Activated naive CD4-positive, alpha-beta T cell treated with anti-CD3 and anti-CD28 coated beads, Interleukin-2, amount 10 ng/mL, durations not matched to agents 7 days and 5 days (primary cell): ENCODE measurements at regions not wholly inside any gene's neighbourhood (a gene's known extent, or its start where the extent isn't known, plus 50 kb on each side); places are given as distances from the start of the nearest gene placed in this dataset.

Experiments
- CTCF ChIA-PET: fragments of 350-600 bp; sonication (Branson Sonifier 250); formaldehyde crosslinking; loops from one replicate; lab custom pipeline; 2021; ENCODE audit warnings: antibody characterized with exemption; lab: Charles Lee
- DNase-seq: peaks from one replicate; pipeline ENCODE4 v3.0.0-alpha.2; 2020
- H3K27ac Mint-ChIP-seq: one replicate; pipeline ENCODE4 v1.8.0; 2021; ENCODE audit warnings: mild to moderate bottlenecking, moderate library complexity, mixed read lengths
- H3K27me3 Mint-ChIP-seq: one replicate; pipeline ENCODE4 v1.8.0; 2021; ENCODE audit warnings: mild to moderate bottlenecking, mixed read lengths
- H3K36me3 Mint-ChIP-seq: one replicate; pipeline ENCODE4 v1.8.0; 2021; ENCODE audit warnings: mixed read lengths
- H3K4me1 Mint-ChIP-seq: one replicate; pipeline ENCODE4 v1.8.0; 2021; ENCODE audit warnings: mixed read lengths
- H3K4me3 Mint-ChIP-seq: one replicate; pipeline ENCODE4 v1.8.0; 2021; ENCODE audit warnings: mild to moderate bottlenecking, moderate library complexity, mixed read lengths
- H3K9me3 Mint-ChIP-seq: one replicate; pipeline ENCODE4 v1.8.0; 2021; ENCODE audit warnings: mixed read lengths

DNA sequence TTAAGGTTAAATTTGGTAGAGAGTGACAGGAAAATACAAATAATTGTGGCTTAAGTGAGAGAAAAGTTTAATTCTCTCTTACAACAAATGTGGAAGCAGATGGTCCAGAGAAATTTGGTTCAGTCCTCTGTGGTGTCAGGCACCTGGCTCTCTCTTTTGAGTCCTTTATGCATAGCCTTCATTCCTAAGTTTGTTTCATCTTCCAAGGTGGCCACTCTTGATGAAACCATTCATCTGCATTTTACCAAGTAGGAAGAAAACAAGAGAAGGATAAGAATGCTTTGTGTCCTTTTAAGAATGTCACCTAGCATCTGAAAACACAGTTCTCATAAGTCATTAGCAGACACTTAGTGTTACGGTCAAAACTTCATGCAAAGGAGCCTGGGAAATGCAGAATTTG is 442.5 kb downstream of the CCER1 start:
- CTCF ChIA-PET: no interaction called here
- Mint-ChIP-seq H3K4me3 (no peak overlapping the region), H3K9me3 (no peaks in the 10 kb centered on the region), H3K4me1 (peaks cover 3% of the 10 kb centered on the region), H3K27me3 (no peaks in the 10 kb centered on the region), H3K27ac (no peak overlapping the region), H3K36me3 (no peaks in the 10 kb centered on the region)
- DNase-seq: no peak

DNA sequence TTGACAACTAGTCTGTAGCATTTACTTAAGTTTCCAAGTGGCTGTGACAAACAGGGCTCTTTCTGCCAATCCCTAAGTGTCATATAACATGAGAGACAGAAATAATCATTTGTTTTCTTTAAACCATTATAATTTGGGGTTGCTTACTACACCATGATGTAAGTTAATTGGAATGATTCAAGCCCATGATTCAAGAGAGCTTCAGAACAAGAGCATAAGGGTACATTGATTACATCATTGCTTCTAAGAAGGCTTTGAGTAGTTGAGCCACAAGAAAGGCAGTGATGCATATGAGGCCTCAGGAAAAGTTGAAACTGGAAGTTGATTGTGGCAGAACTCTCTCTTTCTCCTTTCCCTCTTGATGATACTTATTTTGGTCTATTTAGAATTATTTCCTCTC is 444.0 kb downstream of the CCER1 start:
- Mint-ChIP-seq H3K27ac (no peak overlapping the region), H3K36me3 (no peaks in the 10 kb centered on the region), H3K9me3 (no peaks in the 10 kb centered on the region), H3K4me1 (peaks cover 3% of the 10 kb centered on the region), H3K4me3 (no peak overlapping the region), H3K27me3 (no peaks in the 10 kb centered on the region)
- DNase-seq: no peak
- CTCF ChIA-PET: no interaction called here

- CTCF ChIA-PET: no interaction called here
- Mint-ChIP-seq H3K9me3 (no peaks in the 10 kb centered on the region), H3K36me3 (no peaks in the 10 kb centered on the region), H3K27me3 (no peaks in the 10 kb centered on the region), H3K4me1 (no peaks in the 10 kb centered on the region), H3K4me3 (no peak overlapping the region), H3K27ac (no peak overlapping the region)
- DNase-seq: no peak
Observed at GRCh38 chr12:90504806-90505205, 450.2 kb downstream of the CCER1 start.

DNA sequence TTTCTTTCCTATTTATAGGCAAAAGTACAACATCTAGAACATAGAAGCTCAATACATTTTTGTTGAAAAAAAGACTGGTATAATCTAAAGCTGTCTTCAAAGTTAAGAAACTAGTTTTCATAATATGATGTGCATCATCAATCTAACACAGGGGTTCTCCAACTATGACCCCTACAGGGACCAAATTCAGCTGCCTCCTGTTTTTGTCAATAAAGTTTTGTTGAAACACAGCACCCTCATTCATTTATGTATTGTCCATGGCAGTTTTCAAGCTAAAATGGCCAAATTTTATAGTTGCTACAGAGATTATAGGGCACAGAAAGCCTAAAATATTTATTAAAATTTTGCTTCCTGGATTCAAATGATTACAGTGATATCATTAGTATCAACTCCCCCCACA is 452.9 kb downstream of the CCER1 start:
- CTCF ChIA-PET: no interaction called here
- no peak for DNase-seq
- H3K4me1 Mint-ChIP-seq: no peaks in the 10 kb centered on the region
- no peaks in the 10 kb centered on the region for H3K9me3 Mint-ChIP-seq
- no peak overlapping the region for H3K4me3 Mint-ChIP-seq
- no peak overlapping the region for H3K27ac Mint-ChIP-seq
- H3K36me3 Mint-ChIP-seq: no peaks in the 10 kb centered on the region
- no peaks in the 10 kb centered on the region for H3K27me3 Mint-ChIP-seq

- Mint-ChIP-seq H3K4me3 (no peak overlapping the region), H3K4me1 (no peaks in the 10 kb centered on the region), H3K27me3 (no peaks in the 10 kb centered on the region), H3K27ac (no peak overlapping the region), H3K9me3 (no peaks in the 10 kb centered on the region), H3K36me3 (no peaks in the 10 kb centered on the region)
- DNase-seq: no peak
- CTCF ChIA-PET: no interaction called here
Observed at GRCh38 chr12:90501412-90501811, 453.6 kb downstream of the CCER1 start.

DNA sequence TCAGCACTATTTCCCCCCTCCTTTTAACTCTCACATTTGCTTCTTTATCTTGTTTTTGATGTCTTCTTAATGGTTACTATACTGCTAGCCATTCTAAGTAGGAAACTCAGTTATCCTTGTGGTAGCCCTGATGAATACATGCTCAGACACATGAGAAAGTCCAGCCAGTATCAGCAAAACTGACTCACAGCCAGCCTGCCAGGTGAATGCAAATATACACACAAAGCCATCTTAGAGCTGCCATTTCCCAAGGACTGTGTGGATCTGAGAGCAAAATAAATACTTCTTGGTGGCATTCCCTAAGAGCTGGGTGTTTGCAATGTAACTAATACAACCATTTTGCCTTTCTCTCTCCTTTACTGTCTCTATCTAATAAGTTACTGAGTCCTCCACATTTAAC is 455.2 kb downstream of the CCER1 start:
- CTCF ChIA-PET: no interaction called here
- H3K4me1 Mint-ChIP-seq: no peaks in the 10 kb centered on the region

GRCh38 chr12:90497923-90498545 is 456.9 kb downstream of the CCER1 start:
- no peaks in the 10 kb centered on the region for H3K9me3 Mint-ChIP-seq
- H3K4me3 Mint-ChIP-seq: no peak overlapping the region
- no peaks in the 10 kb centered on the region for H3K27me3 Mint-ChIP-seq
- H3K27ac Mint-ChIP-seq: no peak overlapping the region
- H3K4me1 Mint-ChIP-seq: no peaks in the 10 kb centered on the region
- CTCF ChIA-PET: interaction anchor here (0.8 kb wide), 1 partner anchor 71 kb away, joined by 5 read pairs; no protein-coding TSS in a partner anchor
- no peak for DNase-seq
- no peaks in the 10 kb centered on the region for H3K36me3 Mint-ChIP-seq

More for the DNA sequence above, 455.2 kb downstream of the CCER1 start:
- H3K27ac Mint-ChIP-seq: no peak overlapping the region
- H3K36me3 Mint-ChIP-seq: no peaks in the 10 kb centered on the region
- DNase-seq: no peak
- no peaks in the 10 kb centered on the region for H3K9me3 Mint-ChIP-seq
- no peaks in the 10 kb centered on the region for H3K27me3 Mint-ChIP-seq
- no peak overlapping the region for H3K4me3 Mint-ChIP-seq

- CTCF ChIA-PET: no interaction called here
Observed at GRCh38 chr12:90490355-90490754, 464.6 kb downstream of the CCER1 start.

GRCh38 chr12:90489141-90489540 is 465.8 kb downstream of the CCER1 start:
- no peak overlapping the region for H3K27ac Mint-ChIP-seq
- no peaks in the 10 kb centered on the region for H3K36me3 Mint-ChIP-seq
- DNase-seq: no peak
- H3K4me1 Mint-ChIP-seq: no peaks in the 10 kb centered on the region
- CTCF ChIA-PET: no interaction called here
- no peaks in the 10 kb centered on the region for H3K27me3 Mint-ChIP-seq
- peaks cover 9% of the 10 kb centered on the region for H3K9me3 Mint-ChIP-seq
- no peak overlapping the region for H3K4me3 Mint-ChIP-seq

More at GRCh38 chr12:90490355-90490754, 464.6 kb downstream of the CCER1 start:
- Mint-ChIP-seq H3K36me3 (no peaks in the 10 kb centered on the region), H3K4me3 (no peak overlapping the region), H3K27ac (no peak overlapping the region), H3K27me3 (no peaks in the 10 kb centered on the region), H3K9me3 (peaks cover 9% of the 10 kb centered on the region), H3K4me1 (no peaks in the 10 kb centered on the region)
- no peak for DNase-seq

DNA sequence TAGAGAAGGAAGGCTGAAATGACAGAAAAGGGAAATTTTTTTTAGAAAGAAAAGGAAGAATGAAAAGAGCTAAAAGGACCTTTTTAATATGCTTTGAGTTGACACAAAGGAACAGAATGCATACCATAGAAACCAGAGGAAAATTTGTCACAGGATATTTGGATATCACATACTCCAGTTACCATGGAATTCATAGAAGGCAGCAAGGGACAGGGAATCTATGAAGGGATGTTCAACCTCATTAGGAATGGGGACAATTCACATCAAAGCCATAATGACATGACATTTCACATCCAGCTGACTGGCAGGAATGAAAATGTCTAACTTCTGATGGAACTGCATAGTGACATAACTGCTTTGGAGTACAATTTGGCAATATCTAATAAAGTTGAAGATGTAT is 469.4 kb downstream of the CCER1 start:
- Mint-ChIP-seq H3K27me3 (no peaks in the 10 kb centered on the region), H3K4me1 (no peaks in the 10 kb centered on the region), H3K4me3 (no peak overlapping the region), H3K36me3 (no peaks in the 10 kb centered on the region), H3K27ac (no peak overlapping the region), H3K9me3 (peaks cover 4% of the 10 kb centered on the region)
- CTCF ChIA-PET: no interaction called here
- no peak for DNase-seq

- DNase-seq: no peak
- no peaks in the 10 kb centered on the region for H3K36me3 Mint-ChIP-seq
- peaks cover under 1% of the 10 kb centered on the region for H3K9me3 Mint-ChIP-seq
- no peaks in the 10 kb centered on the region for H3K27me3 Mint-ChIP-seq
- CTCF ChIA-PET: no interaction called here
- H3K4me1 Mint-ChIP-seq: no peaks in the 10 kb centered on the region
- no peak overlapping the region for H3K27ac Mint-ChIP-seq
- no peak overlapping the region for H3K4me3 Mint-ChIP-seq
Observed at GRCh38 chr12:90484094-90484493, 470.9 kb downstream of the CCER1 start.

GRCh38 chr12:90481748-90482147 is 473.2 kb downstream of the CCER1 start:
- Mint-ChIP-seq H3K4me3 (no peak overlapping the region), H3K27ac (no peak overlapping the region), H3K27me3 (no peaks in the 10 kb centered on the region), H3K36me3 (no peaks in the 10 kb centered on the region), H3K4me1 (no peaks in the 10 kb centered on the region), H3K9me3 (no peaks in the 10 kb centered on the region)
- CTCF ChIA-PET: no interaction called here
- DNase-seq: no peak

GRCh38 chr12:90479237-90479636 is 475.7 kb downstream of the CCER1 start:
- Mint-ChIP-seq H3K9me3 (no peaks in the 10 kb centered on the region), H3K27ac (no peak overlapping the region), H3K4me3 (no peak overlapping the region), H3K27me3 (no peaks in the 10 kb centered on the region), H3K4me1 (no peaks in the 10 kb centered on the region), H3K36me3 (no peaks in the 10 kb centered on the region)
- CTCF ChIA-PET: no interaction called here
- no peak for DNase-seq

DNA sequence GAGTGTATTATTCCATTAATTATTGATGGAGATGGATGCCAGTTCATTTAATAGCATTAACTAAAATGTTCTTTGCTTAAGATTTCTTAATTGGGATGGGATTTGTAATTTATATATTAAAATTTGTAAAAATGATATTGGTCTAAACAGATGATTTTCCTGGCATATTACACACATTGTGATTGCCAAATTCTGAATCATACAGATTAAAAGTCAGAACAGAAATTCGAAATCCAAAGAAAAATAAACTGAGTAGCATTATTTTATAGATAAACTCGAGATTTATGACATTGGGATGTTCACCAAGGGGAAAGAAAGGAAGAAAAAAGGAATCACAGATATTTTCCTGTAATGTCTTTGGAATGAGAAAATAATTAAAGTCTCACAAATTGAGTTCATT is 481.1 kb downstream of the CCER1 start:
- H3K27ac Mint-ChIP-seq: no peak overlapping the region
- H3K27me3 Mint-ChIP-seq: no peaks in the 10 kb centered on the region
- CTCF ChIA-PET: no interaction called here
- H3K4me1 Mint-ChIP-seq: no peaks in the 10 kb centered on the region
- no peak for DNase-seq
- no peaks in the 10 kb centered on the region for H3K36me3 Mint-ChIP-seq
- no peaks in the 10 kb centered on the region for H3K9me3 Mint-ChIP-seq
- H3K4me3 Mint-ChIP-seq: no peak overlapping the region

DNA sequence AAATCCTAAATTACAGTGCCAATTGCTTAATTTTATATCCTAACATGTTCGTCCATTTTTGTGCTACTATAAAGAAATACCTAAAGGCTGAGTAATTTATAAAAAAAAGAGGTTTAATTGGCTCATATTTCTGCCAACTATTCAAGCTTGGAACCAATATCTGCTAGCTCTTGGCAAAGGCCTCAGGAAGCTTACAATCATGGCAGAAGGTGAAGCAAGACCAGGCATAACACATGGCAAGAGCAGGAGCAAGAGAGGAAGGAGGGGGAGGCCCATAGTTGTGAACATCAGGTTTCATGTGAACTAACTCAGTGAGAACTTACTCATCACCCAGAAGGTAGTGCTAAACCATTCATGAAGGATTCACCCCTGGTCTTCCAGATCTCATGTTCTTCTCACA is 494.3 kb downstream of the CCER1 start:
- Mint-ChIP-seq H3K4me3 (no peak overlapping the region), H3K27me3 (no peaks in the 10 kb centered on the region), H3K9me3 (peaks cover 4% of the 10 kb centered on the region), H3K4me1 (no peaks in the 10 kb centered on the region), H3K27ac (no peak overlapping the region), H3K36me3 (no peaks in the 10 kb centered on the region)
- no peak for DNase-seq
- CTCF ChIA-PET: interaction anchor here (0.6 kb wide), 1 partner anchor 52 kb away, joined by 3 read pairs; no protein-coding TSS in a partner anchor
